H9 (cell line): ENCODE measurements at regions not wholly inside any gene's neighbourhood (a gene's known extent, or its start where the extent isn't known, plus 50 kb on each side); places are given as distances from the start of the nearest gene placed in this dataset.

Experiments
- DNase-seq: peaks from one replicate; pipeline ENCODE4 v3.0.0-alpha.2; 2017
- H2AFZ ChIP-seq: one replicate; pipeline ENCODE4 v1.6.1; 2013; ENCODE audit warnings: mild to moderate bottlenecking, low read length, control low read depth, moderate library complexity
- H2AK5ac ChIP-seq: 2 replicates; pipeline ENCODE4 v1.6.1; 2013; ENCODE audit warnings: low read length, control low read depth, mixed read lengths; ENCODE audit not compliant: insufficient read length
- H2BK120ac ChIP-seq: one replicate; pipeline ENCODE4 v1.6.1; 2013; ENCODE audit warnings: low read depth, mild to moderate bottlenecking, low read length, control low read depth, inconsistent platforms; ENCODE audit not compliant: poor library complexity, severe bottlenecking
- H2BK12ac ChIP-seq: 2 replicates; pipeline ENCODE4 v1.6.1; 2013; ENCODE audit warnings: low read length, control low read depth, mixed read lengths, low read depth; ENCODE audit not compliant: insufficient read length
- H2BK15ac ChIP-seq: 2 replicates; pipeline ENCODE4 v1.6.1; 2013; ENCODE audit warnings: low read depth, low read length, control low read depth
- H2BK20ac ChIP-seq: one replicate; pipeline ENCODE4 v1.6.1; 2013; ENCODE audit warnings: low read depth, mild to moderate bottlenecking, low read length, control low read depth, inconsistent platforms; ENCODE audit not compliant: poor library complexity, severe bottlenecking
- H2BK5ac ChIP-seq: 2 replicates; pipeline ENCODE4 v1.6.1; 2013; ENCODE audit warnings: low read length, control low read depth, mixed read lengths; ENCODE audit not compliant: insufficient read length
- H3K14ac ChIP-seq: 2 replicates; pipeline ENCODE4 v1.6.1; 2013; ENCODE audit warnings: low read length, control low read depth; ENCODE audit not compliant: insufficient read depth
- H3K18ac ChIP-seq: 2 replicates; pipeline ENCODE4 v1.6.1; 2013; ENCODE audit warnings: low read depth, mild to moderate bottlenecking, mixed read lengths, low read length, control low read depth; ENCODE audit not compliant: insufficient read length
- H3K23ac ChIP-seq: 2 replicates; pipeline ENCODE4 v1.6.1; 2013; ENCODE audit warnings: low read length, control low read depth, mixed read lengths, low read depth; ENCODE audit not compliant: insufficient read length
- H3K23me2 ChIP-seq: 2 replicates; pipeline ENCODE4 v1.6.1; 2013; ENCODE audit warnings: low read depth, mild to moderate bottlenecking, mixed read lengths, low read length, control low read depth; ENCODE audit not compliant: insufficient read length, poor library complexity, severe bottlenecking
- H3K27ac ChIP-seq: 2 replicates; pipeline ENCODE4 v1.5.1; 2013; ENCODE audit warnings: low read length, control low read depth, mixed read lengths, low read depth; ENCODE audit not compliant: insufficient read length
- H3K27me3 ChIP-seq: 2 replicates; pipeline ENCODE4 v1.6.1; 2013; ENCODE audit warnings: low read length, control low read depth, inconsistent platforms; ENCODE audit not compliant: insufficient read depth
- H3K4ac ChIP-seq: 2 replicates; pipeline ENCODE4 v1.6.1; 2013; ENCODE audit warnings: low read depth, mild to moderate bottlenecking, control low read depth, inconsistent platforms, low read length, moderate library complexity
- H3K4me1 ChIP-seq: 2 replicates; pipeline ENCODE4 v1.6.1; 2013; ENCODE audit warnings: low read length, control low read depth, inconsistent platforms; ENCODE audit not compliant: insufficient read depth
- H3K4me2 ChIP-seq: 2 replicates; pipeline ENCODE4 v1.6.1; 2013; ENCODE audit warnings: low read length, control low read depth, mixed read lengths; ENCODE audit not compliant: insufficient read length, insufficient read depth
- H3K56ac ChIP-seq: 2 replicates; pipeline ENCODE4 v1.6.1; 2013; ENCODE audit warnings: low read depth, mild to moderate bottlenecking, mixed read lengths, low read length, control low read depth; ENCODE audit not compliant: insufficient read length
- H3K79me1 ChIP-seq: 2 replicates; pipeline ENCODE4 v1.6.1; 2013; ENCODE audit warnings: low read depth, mild to moderate bottlenecking, moderate library complexity, low read length, control low read depth, inconsistent platforms; ENCODE audit not compliant: insufficient read depth, poor library complexity, severe bottlenecking
- H3K79me2 ChIP-seq: 2 replicates; pipeline ENCODE4 v1.6.1; 2013; ENCODE audit warnings: low read length, control low read depth, inconsistent platforms; ENCODE audit not compliant: insufficient read depth
- H3K9ac ChIP-seq: 2 replicates; pipeline ENCODE4 v1.6.1; 2013; ENCODE audit warnings: low read length, control low read depth, mixed read lengths; ENCODE audit not compliant: insufficient read length; ENCODE audit errors: extremely low read depth
- H3K9me3 ChIP-seq: one replicate; pipeline ENCODE4 v1.6.1; 2013; ENCODE audit warnings: low read depth, low read length, inconsistent platforms; ENCODE audit not compliant: control insufficient read depth
- H3T11ph ChIP-seq: one replicate; pipeline ENCODE4 v1.6.1; 2013; ENCODE audit warnings: mild to moderate bottlenecking, low read length, control low read depth, inconsistent platforms
- H4K20me1 ChIP-seq: one replicate; pipeline ENCODE4 v1.6.1; 2013; ENCODE audit not compliant: control insufficient read depth, insufficient read length, insufficient read depth
- H4K5ac ChIP-seq: 2 replicates; pipeline ENCODE4 v1.6.1; 2013; ENCODE audit warnings: low read depth, mild to moderate bottlenecking, mixed read lengths, low read length, control low read depth; ENCODE audit not compliant: insufficient read length
- H4K8ac ChIP-seq: replicated peaks from 2 replicates; pipeline ENCODE4 v1.6.1; 2013; ENCODE audit warnings: low read length, control low read depth, mixed read lengths, low read depth; ENCODE audit not compliant: insufficient read length
- H4K91ac ChIP-seq: 2 replicates; pipeline ENCODE4 v1.6.1; 2013; ENCODE audit warnings: low read depth, mild to moderate bottlenecking, moderate library complexity, mixed read lengths, low read length, control low read depth; ENCODE audit not compliant: insufficient read length
- H3K27ac Mint-ChIP-seq, 3 experiments: 2 replicates in 2 of 3; 3 replicates in 1 of 3; pipeline ENCODE4 v1.8.0; 2020 to 2021; ENCODE audit warnings: mixed read lengths in 3 of 3, mild to moderate bottlenecking in 1 of 3, moderate library complexity in 1 of 3
- H3K27me3 Mint-ChIP-seq: 2 replicates; pipeline ENCODE4 v1.8.0; 2021; ENCODE audit warnings: low read depth, mild to moderate bottlenecking, moderate library complexity, mixed read lengths
- H3K36me3 Mint-ChIP-seq, 3 experiments: 2 replicates in 2 of 3; 3 replicates in 1 of 3; pipeline ENCODE4 v1.8.0; 2020 to 2021; ENCODE audit warnings: low read depth in 3 of 3, mixed read lengths in 3 of 3; ENCODE audit not compliant: insufficient read depth in 1 of 3
- H3K4me1 Mint-ChIP-seq, 2 experiments: 2 replicates each; pipeline ENCODE4 v1.8.0; 2020; ENCODE audit warnings: mixed read lengths in 2 of 2
- H3K4me3 Mint-ChIP-seq, 2 experiments: 2 replicates in 1 of 2; 3 replicates in 1 of 2; pipeline ENCODE4 v1.8.0; 2020 to 2021; ENCODE audit warnings: mild to moderate bottlenecking in 2 of 2, mixed read lengths in 2 of 2, moderate library complexity in 1 of 2
- H3K9me3 Mint-ChIP-seq, 2 experiments: 2 replicates in 1 of 2; 3 replicates in 1 of 2; pipeline ENCODE4 v1.8.0; 2020; ENCODE audit warnings: mild to moderate bottlenecking in 2 of 2, mixed read lengths in 2 of 2, moderate library complexity in 1 of 2
- WGBS: extraction: QIAGEN DNeasy Blood & Tissue Kit; methylation state at CpG from one replicate; pipeline ENCODE4 v1.1.7; 2013; ENCODE audit warnings: missing lambda C conversion rate, low lambda C conversion rate, mixed read lengths; ENCODE audit not compliant: insufficient read length; ENCODE audit errors: extremely low coverage; 5-methylcytosine and 5-hydroxymethylcytosine counted together
- TF ChIP-seq, protein P1 (sequence below): fragments of 200-600 bp; sonication (generic); conservative IDR thresholded peaks from 3 replicates; pipeline ENCODE4 v1.8.0; 2021; ENCODE audit warnings: antibody characterized with exemption, mild to moderate bottlenecking

DNA sequence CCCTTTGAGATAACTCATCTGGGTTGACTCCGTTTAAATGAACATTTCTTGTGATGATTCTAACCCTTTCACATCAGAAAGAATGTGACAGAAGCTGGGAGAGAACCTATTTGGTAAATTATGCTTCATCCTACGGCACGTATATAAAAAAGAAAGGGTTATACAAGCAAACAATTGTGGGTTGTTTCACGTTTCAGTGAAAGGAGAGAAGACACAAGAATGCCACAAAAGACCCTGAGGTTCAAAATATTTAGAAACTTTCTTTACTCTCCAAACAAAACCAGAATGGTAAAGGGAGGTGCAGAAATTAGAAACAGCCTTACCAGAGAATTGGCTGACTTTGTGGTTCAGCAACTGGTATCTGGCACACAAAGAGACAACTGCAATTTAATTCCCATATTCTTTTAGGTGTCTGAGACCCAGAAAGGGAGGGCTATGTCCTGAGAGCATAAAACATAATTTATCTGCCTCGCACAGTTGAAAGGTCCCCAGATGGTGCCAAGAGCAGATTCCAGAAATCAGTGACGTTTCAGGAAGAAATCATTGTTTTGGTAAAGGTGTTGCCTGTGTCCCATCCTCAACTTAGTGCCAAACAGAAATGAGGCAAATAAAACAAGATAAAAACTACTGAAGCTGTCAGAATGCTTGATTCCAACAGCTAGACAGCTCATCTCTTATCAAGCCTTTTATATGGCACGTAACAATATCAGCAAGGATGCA, 361.4 kb downstream of the EFNB2 start:
- Histone ChIP-seq H3K27me3 (no peaks in the 10 kb centered on the region), H3K4me1 (no peaks in the 10 kb centered on the region; the same call in 1 of the 2 replicates), H2BK20ac (no peak overlapping the region), H3T11ph (no peak overlapping the region), H2BK15ac (no peak overlapping the region), H3K79me2 (no peaks in the 10 kb centered on the region; the same call in 1 of the 2 replicates), H3K79me1 (no peaks in the 10 kb centered on the region), H3K4ac (no peak overlapping the region), H3K9me3 (no peaks in the 10 kb centered on the region), H2AK5ac (no peak overlapping the region), H4K8ac (no peak overlapping the region), H2BK120ac (no peak overlapping the region), H3K9ac (no peak overlapping the region), H3K56ac (no peak overlapping the region), H2AFZ (no peak overlapping the region), H4K91ac (no peak overlapping the region), H3K18ac (no peak overlapping the region), H2BK12ac (no peak overlapping the region), H3K23me2 (no peaks in the 10 kb centered on the region), H3K23ac (no peak overlapping the region), H3K27ac (no peak overlapping the region), H3K14ac (no peak overlapping the region), H2BK5ac (no peak overlapping the region), H4K5ac (no peak overlapping the region), H4K20me1 (no peaks in the 10 kb centered on the region), H3K4me2 (no peak overlapping the region)
- WGBS: no CpG with 5 or more reads among the region's 7 CpGs
- no peak for DNase-seq
- Mint-ChIP-seq H3K36me3 (no peaks in the 10 kb centered on the region), H3K27me3 (no peaks in the 10 kb centered on the region), H3K27ac (no peak overlapping the region), H3K4me3 (no peak overlapping the region), H3K4me1 (peaks cover 7 to 8% of the 10 kb centered on the region in 2 experiments), H3K9me3 (no peaks in the 10 kb centered on the region)
- TF ChIP-seq, protein P1, sequence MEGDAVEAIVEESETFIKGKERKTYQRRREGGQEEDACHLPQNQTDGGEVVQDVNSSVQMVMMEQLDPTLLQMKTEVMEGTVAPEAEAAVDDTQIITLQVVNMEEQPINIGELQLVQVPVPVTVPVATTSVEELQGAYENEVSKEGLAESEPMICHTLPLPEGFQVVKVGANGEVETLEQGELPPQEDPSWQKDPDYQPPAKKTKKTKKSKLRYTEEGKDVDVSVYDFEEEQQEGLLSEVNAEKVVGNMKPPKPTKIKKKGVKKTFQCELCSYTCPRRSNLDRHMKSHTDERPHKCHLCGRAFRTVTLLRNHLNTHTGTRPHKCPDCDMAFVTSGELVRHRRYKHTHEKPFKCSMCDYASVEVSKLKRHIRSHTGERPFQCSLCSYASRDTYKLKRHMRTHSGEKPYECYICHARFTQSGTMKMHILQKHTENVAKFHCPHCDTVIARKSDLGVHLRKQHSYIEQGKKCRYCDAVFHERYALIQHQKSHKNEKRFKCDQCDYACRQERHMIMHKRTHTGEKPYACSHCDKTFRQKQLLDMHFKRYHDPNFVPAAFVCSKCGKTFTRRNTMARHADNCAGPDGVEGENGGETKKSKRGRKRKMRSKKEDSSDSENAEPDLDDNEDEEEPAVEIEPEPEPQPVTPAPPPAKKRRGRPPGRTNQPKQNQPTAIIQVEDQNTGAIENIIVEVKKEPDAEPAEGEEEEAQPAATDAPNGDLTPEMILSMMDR: no peak
